ENCODE measurements at regions not wholly inside any gene's neighbourhood (a gene's known extent, or its start where the extent isn't known, plus 50 kb on each side); places are given as distances from the start of the nearest gene placed in this dataset.

GRCh38 chr6:153944201-153944600, 94.8 kb upstream of the OPRM1 start:
- no peak for TF ChIP-seq POLR2AphosphoS5 (IDR thresholded peaks at IDR 0.05; ENCODE audit: low read depth, low read length)
- TF ChIP-seq POLR2A (IDR thresholded peaks at IDR 0.05; ENCODE audit: low read depth, low read length) = no peak

All from GM12892 (cell line).